K562 (cell line): ENCODE measurements at regions not wholly inside any gene's neighbourhood (a gene's known extent, or its start where the extent isn't known, plus 50 kb on each side); places are given as distances from the start of the nearest gene placed in this dataset.

ENCODE experiments used
- ATF7 ChIP-seq: fragments of 450-650 bp; IDR thresholded peaks from 2 replicates; pipeline ENCODE4 v1.7.1; 2014; ENCODE audit warnings: mild to moderate bottlenecking, moderate library complexity
- BACH1 ChIP-seq: fragments of 200-800 bp; sonication (Bioruptor generic); IDR thresholded peaks from 2 replicates; pipeline ENCODE4 v1.6.1; 2016; ENCODE audit warnings: missing genetic modification characterization, missing compliant biosample characterization
- BRF1 ChIP-seq: IDR thresholded peaks from 3 replicates; pipeline ENCODE4 v1.6.1; 2011; ENCODE audit warnings: borderline replicate concordance, mild to moderate bottlenecking; ENCODE audit not compliant: insufficient read length; ENCODE audit errors: extremely low read depth
- CSDE1 ChIP-seq, 2 experiments: fragments of 450-650 bp; IDR thresholded peaks; 2 replicates each; pipeline ENCODE4 v1.6.1; 2016; ENCODE audit warnings: mild to moderate bottlenecking in 1 of 2
- FIP1L1 ChIP-seq: fragments of 200-400 bp; formaldehyde crosslinking; IDR thresholded peaks from 2 replicates; pipeline ENCODE4 v1.6.1; 2018; ENCODE audit warnings: mild to moderate bottlenecking, low read depth, low read length; ENCODE audit not compliant: poor library complexity, severe bottlenecking
- GATAD2A ChIP-seq: fragments of 450-650 bp; IDR thresholded peaks from 2 replicates; pipeline ENCODE4 v1.6.1; 2017
- GTF2E2 ChIP-seq: fragments of 200-800 bp; sonication (Bioruptor generic); IDR thresholded peaks from 2 replicates; pipeline ENCODE4 v1.6.1; 2016; ENCODE audit warnings: missing genetic modification characterization, missing compliant biosample characterization
- HDAC8 ChIP-seq: fragments of 450-650 bp; IDR thresholded peaks from 2 replicates; pipeline ENCODE4 v1.6.1; 2016; ENCODE audit warnings: mild to moderate bottlenecking, missing genetic modification characterization, moderate library complexity, missing compliant biosample characterization
- HMG20A ChIP-seq: fragments of 450-650 bp; formaldehyde crosslinking; conservative IDR thresholded peaks from 2 replicates; pipeline ENCODE4 v1.4.0; 2020; ENCODE audit warnings: mild to moderate bottlenecking, mixed read lengths
- HNRNPUL1 ChIP-seq: fragments of 200-400 bp; formaldehyde crosslinking; IDR thresholded peaks from 2 replicates; pipeline ENCODE4 v1.6.1; 2017; ENCODE audit warnings: low read length
- MCM7 ChIP-seq, 2 experiments: fragments of 450-650 bp; IDR thresholded peaks; 2 replicates each; pipeline ENCODE4 v1.6.1; 2016 to 2018
- MEF2D ChIP-seq: conservative IDR thresholded peaks from 2 replicates; pipeline ENCODE4 v1.6.1; 2016; ENCODE audit warnings: low read depth, missing genetic modification characterization, missing compliant biosample characterization
- PTTG1 ChIP-seq: fragments of 450-650 bp; IDR thresholded peaks from 2 replicates; pipeline ENCODE4 v1.6.1; 2016; ENCODE audit warnings: low read depth, mild to moderate bottlenecking, missing genetic modification characterization, missing compliant biosample characterization
- RERE ChIP-seq: sonication (generic); formaldehyde crosslinking; IDR thresholded peaks from 2 replicates; pipeline ENCODE4 v1.8.0; 2023; ENCODE audit warnings: missing genetic modification reagents, mild to moderate bottlenecking, borderline replicate concordance
- TEAD4 ChIP-seq, 2 experiments: sonication (generic) in 1 of 2; formaldehyde crosslinking in 1 of 2; IDR thresholded peaks; 2 replicates each; pipeline versions ENCODE4 v1.6.1 to v1.8.0; 2012 to 2022; ENCODE audit warnings: borderline replicate concordance in 1 of 2, inconsistent platforms in 1 of 2, low read length in 1 of 2, mild to moderate bottlenecking in 1 of 2, missing genetic modification reagents in 1 of 2
- THAP12 ChIP-seq: fragments of 250-450 bp; sonication (Bioruptor Pico); IDR thresholded peaks from 2 replicates; pipeline ENCODE4 v1.9.0; 2021; ENCODE audit warnings: mild to moderate bottlenecking, inconsistent platforms
- ZBTB8A ChIP-seq: fragments of 450-650 bp; IDR thresholded peaks from 2 replicates; pipeline ENCODE4 v1.6.1; 2018; ENCODE audit warnings: mild to moderate bottlenecking, moderate library complexity; ENCODE audit not compliant: partially characterized antibody
- ZNF24 ChIP-seq: fragments of 450-650 bp; IDR thresholded peaks from 2 replicates; pipeline ENCODE4 v1.6.1; 2016
- ZNF436 ChIP-seq: fragments of 250-450, 450-650 bp; sonication (Bioruptor Pico); formaldehyde crosslinking; IDR thresholded peaks from 2 replicates; pipeline ENCODE4 v1.7.0; 2020; ENCODE audit warnings: mild to moderate bottlenecking
- TF ChIP-seq, protein P1 (sequence below): fragments of 250-450 bp; sonication (Bioruptor Pico); IDR thresholded peaks from 2 replicates; pipeline ENCODE4 v1.4.0; 2020; ENCODE audit warnings: mild to moderate bottlenecking, moderate library complexity

DNA sequence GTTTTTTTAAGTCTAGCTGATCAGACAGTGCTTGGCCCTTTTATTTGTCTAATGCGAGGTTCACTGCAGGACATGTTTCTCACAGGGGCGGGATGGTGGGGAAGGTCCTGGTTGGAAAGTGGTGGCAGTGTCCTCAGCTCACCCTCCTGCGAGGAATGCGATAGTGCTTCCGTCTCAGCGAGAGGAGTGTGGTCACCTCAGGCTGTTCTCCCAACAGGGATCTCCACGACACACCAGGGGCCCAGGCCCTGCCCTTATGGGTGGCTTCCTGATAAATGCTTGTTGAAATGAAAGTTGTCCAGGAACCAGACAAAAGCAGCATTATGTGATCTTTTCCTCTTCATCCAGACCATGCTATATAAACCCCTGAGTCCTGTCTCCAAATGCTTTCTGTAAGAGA is 70.1 kb downstream of the BOLA3 start (continued):
- TF ChIP-seq RERE (CRISPR knock-in tag) (no peak), HDAC8 (tag) (no peak), ZNF436 (CRISPR knock-in tag) (no peak), GATAD2A (no peak), MEF2D (no peak), CSDE1 (IDR thresholded peaks at IDR 0.05) (no peak), THAP12 (no peak), BACH1 (tag) (no peak), BRF1 (no peak), ATF7 (peak; percentile 45; the same call in 1 of the 2 replicates), HMG20A (no peak), HNRNPUL1 (no peak), MCM7 (IDR thresholded peaks at IDR 0.05) (no peak), GTF2E2 (tag) (no peak), PTTG1 (tag) (no peak), ZNF24 (no peak), FIP1L1 (no peak), TEAD4 (IDR thresholded peaks at IDR 0.05; ENCODE audit: low read length) (peak; percentile 71), TEAD4 (CRISPR knock-in tag; IDR thresholded peaks at IDR 0.05; ENCODE audit: borderline replicate concordance) (no peak), ZBTB8A (no peak)
- TF ChIP-seq, protein P1, sequence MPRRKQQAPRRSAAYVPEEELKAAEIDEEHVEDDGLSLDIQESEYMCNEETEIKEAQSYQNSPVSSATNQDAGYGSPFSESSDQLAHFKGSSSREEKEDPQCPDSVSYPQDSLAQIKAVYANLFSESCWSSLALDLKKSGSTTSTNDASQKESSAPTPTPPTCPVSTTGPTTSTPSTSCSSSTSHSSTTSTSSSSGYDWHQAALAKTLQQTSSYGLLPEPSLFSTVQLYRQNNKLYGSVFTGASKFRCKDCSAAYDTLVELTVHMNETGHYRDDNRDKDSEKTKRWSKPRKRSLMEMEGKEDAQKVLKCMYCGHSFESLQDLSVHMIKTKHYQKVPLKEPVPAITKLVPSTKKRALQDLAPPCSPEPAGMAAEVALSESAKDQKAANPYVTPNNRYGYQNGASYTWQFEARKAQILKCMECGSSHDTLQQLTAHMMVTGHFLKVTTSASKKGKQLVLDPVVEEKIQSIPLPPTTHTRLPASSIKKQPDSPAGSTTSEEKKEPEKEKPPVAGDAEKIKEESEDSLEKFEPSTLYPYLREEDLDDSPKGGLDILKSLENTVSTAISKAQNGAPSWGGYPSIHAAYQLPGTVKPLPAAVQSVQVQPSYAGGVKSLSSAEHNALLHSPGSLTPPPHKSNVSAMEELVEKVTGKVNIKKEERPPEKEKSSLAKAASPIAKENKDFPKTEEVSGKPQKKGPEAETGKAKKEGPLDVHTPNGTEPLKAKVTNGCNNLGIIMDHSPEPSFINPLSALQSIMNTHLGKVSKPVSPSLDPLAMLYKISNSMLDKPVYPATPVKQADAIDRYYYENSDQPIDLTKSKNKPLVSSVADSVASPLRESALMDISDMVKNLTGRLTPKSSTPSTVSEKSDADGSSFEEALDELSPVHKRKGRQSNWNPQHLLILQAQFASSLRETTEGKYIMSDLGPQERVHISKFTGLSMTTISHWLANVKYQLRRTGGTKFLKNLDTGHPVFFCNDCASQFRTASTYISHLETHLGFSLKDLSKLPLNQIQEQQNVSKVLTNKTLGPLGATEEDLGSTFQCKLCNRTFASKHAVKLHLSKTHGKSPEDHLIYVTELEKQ (CRISPR knock-in tag) = no peak
